Stimulated activated CD8-positive, alpha-beta memory T cell treated with anti-CD3 and anti-CD28 coated beads, Interleukin-15, amount 100 ng/mL, for 1 hour (primary cell): ENCODE measurements at regions not wholly inside any gene's neighbourhood (a gene's known extent, or its start where the extent isn't known, plus 50 kb on each side); places are given as distances from the start of the nearest gene placed in this dataset.
A peak's percentile ranks its signal among the peaks of the same experiment; 100 is the strongest.

Experiments
- DNase-seq: peaks from one replicate; pipeline ENCODE4 v3.0.0-alpha.2; 2020; ENCODE audit warnings: low read depth

GRCh38 chr11:76721755-76722677, 51.5 kb upstream of the LRRC32 start:
- peak; percentile 58 for DNase-seq

GRCh38 chr11:76723142-76723541, 52.6 kb upstream of the LRRC32 start:
- no peak for DNase-seq

GRCh38 chr11:76723548-76723947, 53.0 kb upstream of the LRRC32 start:
- DNase-seq, result no peak

- DNase-seq, result no peak
Measured at GRCh38 chr11:76724171-76724768, 53.7 kb upstream of the LRRC32 start.

- no peak for DNase-seq
Measured at GRCh38 chr11:76728227-76728626, 54.9 kb upstream of the TSKU start.

GRCh38 chr11:76728778-76729177, 54.4 kb upstream of the TSKU start:
- no peak for DNase-seq

GRCh38 chr11:76729214-76729613, 53.9 kb upstream of the TSKU start:
- DNase-seq, result no peak

- DNase-seq, result no peak
Measured at GRCh38 chr11:76730887-76731565, 52.1 kb upstream of the TSKU start.

GRCh38 chr11:76732643-76733042, 50.5 kb upstream of the TSKU start:
- no peak for DNase-seq
